PFSK-1 (cell line): ENCODE measurements at regions not wholly inside any gene's neighbourhood (a gene's known extent, or its start where the extent isn't known, plus 50 kb on each side); places are given as distances from the start of the nearest gene placed in this dataset.

Source experiments
- FOXP2 ChIP-seq: optimal IDR thresholded peaks from 2 replicates; pipeline ENCODE3; 2011; ENCODE audit warnings: borderline replicate concordance, control low read depth, inconsistent platforms; ENCODE audit not compliant: insufficient read depth; ENCODE audit errors: extremely low read length, extremely low read depth
- POLR2AphosphoS5 ChIP-seq: IDR thresholded peaks from 2 replicates; pipeline ENCODE4 v1.6.1; 2012; ENCODE audit warnings: low read depth, mild to moderate bottlenecking, control low read depth, low read length, moderate library complexity
- SIN3A ChIP-seq: IDR thresholded peaks from 2 replicates; pipeline ENCODE4 v1.6.1; 2012; ENCODE audit warnings: mild to moderate bottlenecking, low read length, moderate library complexity, borderline replicate concordance; ENCODE audit not compliant: insufficient read depth
- TAF1 ChIP-seq: IDR thresholded peaks from 2 replicates; pipeline ENCODE4 v1.6.1; 2012; ENCODE audit warnings: low read length, control low read depth, borderline replicate concordance; ENCODE audit not compliant: insufficient read depth
- TF ChIP-seq, protein P1 (sequence below), 2 experiments: IDR thresholded peaks; 2 replicates each; pipeline versions ENCODE4 v1.6.1 to v1.8.0; 2011 to 2012; ENCODE audit warnings: low read depth in 2 of 2, low read length in 2 of 2, control low read depth in 1 of 2, inconsistent platforms in 1 of 2, mild to moderate bottlenecking in 1 of 2, moderate library complexity in 1 of 2; ENCODE audit not compliant: insufficient read depth in 1 of 2

DNA sequence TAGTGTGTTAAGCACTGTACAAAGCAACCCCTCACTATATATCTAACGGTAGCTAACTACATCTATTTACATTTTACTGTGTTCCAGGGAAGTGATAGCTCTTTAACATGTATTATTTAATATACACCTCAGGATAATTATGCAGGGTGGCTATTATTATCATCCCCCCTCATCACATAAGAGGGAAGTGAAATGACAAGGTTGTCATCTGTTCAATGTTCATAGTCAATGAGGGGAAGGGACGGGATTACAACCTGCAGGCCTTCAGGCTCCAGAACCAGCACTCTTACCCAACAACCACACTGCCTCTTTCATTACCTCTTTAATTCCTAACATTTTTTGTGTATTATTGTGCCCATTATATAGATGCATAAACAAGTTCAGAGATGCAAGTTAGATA, 238.7 kb upstream of the ANO3 start:
- TF ChIP-seq, protein P1, sequence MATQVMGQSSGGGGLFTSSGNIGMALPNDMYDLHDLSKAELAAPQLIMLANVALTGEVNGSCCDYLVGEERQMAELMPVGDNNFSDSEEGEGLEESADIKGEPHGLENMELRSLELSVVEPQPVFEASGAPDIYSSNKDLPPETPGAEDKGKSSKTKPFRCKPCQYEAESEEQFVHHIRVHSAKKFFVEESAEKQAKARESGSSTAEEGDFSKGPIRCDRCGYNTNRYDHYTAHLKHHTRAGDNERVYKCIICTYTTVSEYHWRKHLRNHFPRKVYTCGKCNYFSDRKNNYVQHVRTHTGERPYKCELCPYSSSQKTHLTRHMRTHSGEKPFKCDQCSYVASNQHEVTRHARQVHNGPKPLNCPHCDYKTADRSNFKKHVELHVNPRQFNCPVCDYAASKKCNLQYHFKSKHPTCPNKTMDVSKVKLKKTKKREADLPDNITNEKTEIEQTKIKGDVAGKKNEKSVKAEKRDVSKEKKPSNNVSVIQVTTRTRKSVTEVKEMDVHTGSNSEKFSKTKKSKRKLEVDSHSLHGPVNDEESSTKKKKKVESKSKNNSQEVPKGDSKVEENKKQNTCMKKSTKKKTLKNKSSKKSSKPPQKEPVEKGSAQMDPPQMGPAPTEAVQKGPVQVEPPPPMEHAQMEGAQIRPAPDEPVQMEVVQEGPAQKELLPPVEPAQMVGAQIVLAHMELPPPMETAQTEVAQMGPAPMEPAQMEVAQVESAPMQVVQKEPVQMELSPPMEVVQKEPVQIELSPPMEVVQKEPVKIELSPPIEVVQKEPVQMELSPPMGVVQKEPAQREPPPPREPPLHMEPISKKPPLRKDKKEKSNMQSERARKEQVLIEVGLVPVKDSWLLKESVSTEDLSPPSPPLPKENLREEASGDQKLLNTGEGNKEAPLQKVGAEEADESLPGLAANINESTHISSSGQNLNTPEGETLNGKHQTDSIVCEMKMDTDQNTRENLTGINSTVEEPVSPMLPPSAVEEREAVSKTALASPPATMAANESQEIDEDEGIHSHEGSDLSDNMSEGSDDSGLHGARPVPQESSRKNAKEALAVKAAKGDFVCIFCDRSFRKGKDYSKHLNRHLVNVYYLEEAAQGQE (IDR thresholded peaks at IDR 0.05; ENCODE audit: insufficient read depth in 1 of 2, low read depth in 2 of 2, low read length in 2 of 2), result no peak
- TF ChIP-seq SIN3A, result no peak
- no peak for TF ChIP-seq FOXP2
- no peak for TF ChIP-seq TAF1
- TF ChIP-seq POLR2AphosphoS5, result no peak

DNA sequence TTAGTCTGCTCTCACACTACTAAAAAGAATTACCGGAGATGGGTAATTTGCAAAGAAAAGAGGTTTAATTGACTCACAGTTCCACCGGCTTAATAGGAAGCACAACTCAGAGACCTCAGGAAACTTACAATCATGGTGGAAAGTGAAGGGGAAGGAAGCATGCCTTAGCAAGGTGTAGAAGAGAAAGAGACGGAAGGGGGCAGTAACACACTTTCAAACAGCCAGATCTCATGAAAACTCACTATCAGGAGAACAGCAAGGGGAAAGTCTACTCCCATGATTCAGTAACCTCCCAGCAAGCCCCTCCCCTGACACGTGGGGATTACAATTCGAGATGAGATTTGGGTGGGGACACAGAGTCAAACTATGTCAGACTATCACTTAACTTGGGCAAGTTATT, 236.6 kb upstream of the ANO3 start:
- TF ChIP-seq POLR2AphosphoS5 (no peak), TAF1 (no peak), FOXP2 (no peak), SIN3A (no peak)
- TF ChIP-seq, protein P1 (IDR thresholded peaks at IDR 0.05; ENCODE audit: insufficient read depth in 1 of 2, low read depth in 2 of 2, low read length in 2 of 2), result no peak

DNA sequence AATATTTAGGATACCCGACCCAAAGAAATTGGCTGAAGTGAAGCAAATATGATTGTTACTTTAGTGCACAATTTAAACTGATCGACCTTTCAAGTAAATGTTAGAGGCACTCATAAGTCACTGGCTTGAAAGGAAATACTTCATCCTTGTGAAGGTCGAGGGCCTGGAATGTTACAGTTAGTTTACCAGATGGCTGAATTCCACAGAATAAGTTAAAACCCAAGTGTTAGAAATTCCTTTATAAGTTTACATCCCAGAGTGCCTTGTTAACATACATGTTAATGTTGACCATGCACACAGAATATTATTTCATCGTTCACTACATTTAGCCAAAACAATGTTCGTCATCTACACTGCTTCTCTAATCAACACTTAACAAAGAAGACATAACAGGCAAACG, 235.5 kb upstream of the ANO3 start:
- TF ChIP-seq TAF1, result no peak
- no peak for TF ChIP-seq SIN3A
- TF ChIP-seq, protein P1 (IDR thresholded peaks at IDR 0.05; ENCODE audit: insufficient read depth in 1 of 2, low read depth in 2 of 2, low read length in 2 of 2), result no peak
- TF ChIP-seq FOXP2, result no peak
- no peak for TF ChIP-seq POLR2AphosphoS5

DNA sequence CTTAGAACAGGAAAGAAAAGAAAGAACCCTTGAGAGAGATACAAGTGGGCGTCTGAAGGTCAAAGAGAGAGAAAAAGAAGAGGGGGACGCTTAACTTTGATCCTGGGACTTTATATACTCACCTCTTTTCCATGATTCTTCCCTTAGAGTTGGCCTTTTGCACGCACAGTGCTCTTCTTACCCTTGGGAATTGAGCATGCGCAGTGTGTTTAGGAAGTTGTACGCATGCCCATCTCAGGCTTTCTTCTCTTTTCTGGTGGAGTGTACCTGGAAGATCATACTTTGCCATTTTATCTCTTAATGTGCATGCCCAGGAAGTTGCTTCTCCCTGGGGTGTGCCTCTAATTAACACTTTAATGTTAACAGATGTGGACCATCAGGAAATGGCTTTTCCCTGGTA, 229.6 kb upstream of the ANO3 start:
- no peak for TF ChIP-seq FOXP2
- TF ChIP-seq, protein P1 (IDR thresholded peaks at IDR 0.05; ENCODE audit: insufficient read depth in 1 of 2, low read depth in 2 of 2, low read length in 2 of 2), result no peak
- no peak for TF ChIP-seq TAF1
- TF ChIP-seq SIN3A, result no peak
- TF ChIP-seq POLR2AphosphoS5, result no peak

DNA sequence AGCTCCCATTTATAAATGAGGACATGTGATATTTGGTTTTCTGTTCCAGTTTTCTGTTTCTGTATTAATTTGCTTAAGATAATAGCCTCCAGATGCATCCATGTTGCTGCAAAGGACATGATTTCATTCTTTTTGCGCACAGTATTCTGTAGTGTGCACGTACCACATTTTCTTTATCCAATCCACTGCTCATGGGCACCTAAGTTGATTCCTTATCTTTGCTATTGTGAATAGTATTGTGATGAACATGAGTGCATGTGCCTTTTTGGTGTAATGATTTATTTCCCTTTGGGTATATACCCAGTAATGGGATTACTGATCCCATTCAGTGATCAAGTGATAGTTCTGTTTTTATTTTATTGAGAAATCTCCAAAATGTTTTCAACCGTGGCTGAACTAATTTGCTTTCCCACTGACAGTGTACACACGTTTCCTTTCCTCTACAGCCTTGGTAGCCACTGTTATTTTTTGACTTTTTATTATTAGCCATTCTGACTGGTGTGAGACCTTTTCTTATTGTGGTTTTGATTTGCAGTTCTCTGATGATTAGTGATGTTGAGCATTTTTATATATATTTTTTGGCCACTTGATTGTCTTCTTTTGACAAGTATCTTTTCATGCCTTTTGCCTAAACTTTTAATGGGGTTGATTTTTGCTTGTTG, 226.0 kb upstream of the ANO3 start:
- TF ChIP-seq, protein P1 (IDR thresholded peaks at IDR 0.05; ENCODE audit: insufficient read depth in 1 of 2, low read depth in 2 of 2, low read length in 2 of 2), result no peak
- TF ChIP-seq SIN3A (no peak), TAF1 (0 out of 2 replicates have a peak, but pooled peaks have one; percentile 31), POLR2AphosphoS5 (no peak), FOXP2 (no peak)
